Epithelial cell of esophagus (primary cell): ENCODE measurements at regions not wholly inside any gene's neighbourhood (a gene's known extent, or its start where the extent isn't known, plus 50 kb on each side); places are given as distances from the start of the nearest gene placed in this dataset.

Source experiments
- DNase-seq: peaks from one replicate; pipeline ENCODE4 v3.0.0; 2010; ENCODE audit warnings: low read depth
- H3K4me3 ChIP-seq: 2 replicates; pipeline ENCODE4 v1.5.1; 2011; ENCODE audit warnings: mild to moderate bottlenecking, low read length, control low read depth
- TF ChIP-seq, protein P1 (sequence below): IDR thresholded peaks from 2 replicates; pipeline ENCODE4 v1.5.1; 2011; ENCODE audit warnings: low read depth, mild to moderate bottlenecking, low read length, control low read depth, inconsistent platforms; ENCODE audit not compliant: insufficient read depth; ENCODE audit errors: missing control alignments

DNA sequence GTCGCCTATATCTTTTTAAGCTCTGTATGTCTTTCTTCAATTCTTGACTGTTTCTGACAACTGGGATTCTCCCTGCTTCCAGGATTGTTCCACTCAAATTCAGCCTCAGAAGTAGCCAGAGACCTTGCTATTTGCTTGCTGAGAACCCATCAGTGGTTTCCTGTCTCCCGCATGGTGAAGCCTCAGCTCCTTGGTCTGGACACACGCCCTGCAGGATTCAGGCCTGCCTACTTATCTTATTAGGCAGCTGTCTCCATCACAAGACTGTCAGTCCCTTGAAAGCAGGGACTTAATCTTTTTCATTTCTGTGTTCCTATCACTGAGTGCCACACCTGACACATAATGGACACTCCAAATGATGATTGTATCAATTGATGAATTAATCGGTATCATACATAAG, 175.3 kb downstream of the PLPP3 start:
- TF ChIP-seq, protein P1, sequence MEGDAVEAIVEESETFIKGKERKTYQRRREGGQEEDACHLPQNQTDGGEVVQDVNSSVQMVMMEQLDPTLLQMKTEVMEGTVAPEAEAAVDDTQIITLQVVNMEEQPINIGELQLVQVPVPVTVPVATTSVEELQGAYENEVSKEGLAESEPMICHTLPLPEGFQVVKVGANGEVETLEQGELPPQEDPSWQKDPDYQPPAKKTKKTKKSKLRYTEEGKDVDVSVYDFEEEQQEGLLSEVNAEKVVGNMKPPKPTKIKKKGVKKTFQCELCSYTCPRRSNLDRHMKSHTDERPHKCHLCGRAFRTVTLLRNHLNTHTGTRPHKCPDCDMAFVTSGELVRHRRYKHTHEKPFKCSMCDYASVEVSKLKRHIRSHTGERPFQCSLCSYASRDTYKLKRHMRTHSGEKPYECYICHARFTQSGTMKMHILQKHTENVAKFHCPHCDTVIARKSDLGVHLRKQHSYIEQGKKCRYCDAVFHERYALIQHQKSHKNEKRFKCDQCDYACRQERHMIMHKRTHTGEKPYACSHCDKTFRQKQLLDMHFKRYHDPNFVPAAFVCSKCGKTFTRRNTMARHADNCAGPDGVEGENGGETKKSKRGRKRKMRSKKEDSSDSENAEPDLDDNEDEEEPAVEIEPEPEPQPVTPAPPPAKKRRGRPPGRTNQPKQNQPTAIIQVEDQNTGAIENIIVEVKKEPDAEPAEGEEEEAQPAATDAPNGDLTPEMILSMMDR, result no peak

DNA sequence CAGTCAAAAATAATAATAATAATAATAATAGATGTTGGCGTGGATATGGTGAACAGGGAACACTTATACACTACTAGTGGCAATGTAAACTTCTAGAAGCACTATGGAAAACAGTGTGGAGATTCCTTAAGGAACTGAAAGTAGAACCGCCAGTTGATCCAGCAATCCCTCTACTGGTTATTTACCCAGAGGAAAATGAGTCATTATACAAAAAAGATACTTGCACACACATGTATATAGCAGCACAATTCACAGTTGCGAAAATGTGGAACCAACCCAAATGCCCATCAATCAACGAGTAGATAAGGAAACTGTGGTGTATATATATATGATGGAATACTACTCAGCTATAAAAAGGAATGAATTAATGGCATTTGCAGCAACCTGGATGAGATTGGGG, 176.0 kb downstream of the PLPP3 start:
- H3K4me3 ChIP-seq, result no peak overlapping the region
- TF ChIP-seq, protein P1, result no peak
- DNase-seq, result peak; percentile 87

More for the DNA sequence above, 175.3 kb downstream of the PLPP3 start:
- DNase-seq, result no peak
- H3K4me3 ChIP-seq, result no peak overlapping the region

DNA sequence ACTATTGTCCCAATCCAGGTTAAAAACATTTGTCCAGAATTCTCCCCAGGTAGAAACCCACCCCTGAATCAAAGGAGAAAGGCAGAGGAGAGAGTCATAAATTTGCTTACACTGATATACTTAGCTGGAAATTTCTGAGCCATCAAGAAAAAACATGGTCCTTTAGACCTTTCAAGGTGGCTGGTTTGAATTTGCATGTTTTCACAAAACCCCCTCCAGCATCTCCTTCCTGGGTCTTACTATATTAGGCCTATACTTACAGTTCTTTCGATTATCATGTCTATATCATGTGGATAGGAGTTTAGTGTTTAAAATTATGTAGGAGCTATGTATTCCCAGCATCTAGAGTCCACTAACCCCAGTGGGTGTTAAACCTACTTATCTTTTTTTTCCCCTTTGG, 178.2 kb downstream of the PLPP3 start:
- TF ChIP-seq, protein P1, result no peak
- no peak for DNase-seq
- no peak overlapping the region for H3K4me3 ChIP-seq

DNA sequence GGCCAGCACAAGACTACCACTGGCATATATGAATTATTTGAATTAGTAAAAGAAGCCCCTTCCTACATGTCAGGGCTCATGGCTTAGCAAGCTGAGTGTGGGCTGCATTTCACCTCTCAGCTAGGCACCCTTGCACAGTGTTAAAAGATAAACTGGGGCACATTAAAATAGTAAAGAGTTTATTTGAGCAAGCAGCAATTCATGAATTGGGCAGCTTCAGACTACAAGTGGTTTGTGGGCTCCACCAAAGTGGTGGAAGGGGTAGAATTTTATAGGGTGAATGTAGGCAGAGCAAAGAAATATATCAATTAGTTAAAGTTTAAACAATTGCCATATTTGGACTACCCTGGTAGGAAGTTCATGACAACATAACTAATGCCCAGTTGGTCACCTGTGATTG, 178.8 kb downstream of the PLPP3 start:
- TF ChIP-seq, protein P1, result no peak
- H3K4me3 ChIP-seq, result no peak overlapping the region
- DNase-seq, result no peak

DNA sequence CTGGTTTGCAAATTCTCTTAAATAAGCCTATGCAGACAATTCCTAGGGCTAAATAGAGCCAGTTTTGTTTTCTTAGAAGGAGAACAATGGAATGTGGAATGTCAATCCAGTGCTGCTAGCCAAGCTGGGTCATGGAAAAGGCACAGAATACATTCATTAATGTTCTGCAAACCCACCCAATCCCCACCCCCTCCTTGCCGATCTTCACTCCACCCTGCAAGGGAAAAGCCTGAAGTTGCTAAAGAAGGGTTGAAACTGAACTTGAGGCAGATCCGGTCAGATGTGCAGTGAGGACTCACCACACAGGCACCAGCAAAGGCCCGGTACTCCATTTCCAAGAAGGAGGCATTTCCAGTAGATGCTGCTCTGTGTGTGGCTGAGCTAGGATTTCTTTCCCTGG, 179.6 kb downstream of the PLPP3 start:
- no peak overlapping the region for H3K4me3 ChIP-seq
- DNase-seq, result no peak
- TF ChIP-seq, protein P1, result no peak

DNA sequence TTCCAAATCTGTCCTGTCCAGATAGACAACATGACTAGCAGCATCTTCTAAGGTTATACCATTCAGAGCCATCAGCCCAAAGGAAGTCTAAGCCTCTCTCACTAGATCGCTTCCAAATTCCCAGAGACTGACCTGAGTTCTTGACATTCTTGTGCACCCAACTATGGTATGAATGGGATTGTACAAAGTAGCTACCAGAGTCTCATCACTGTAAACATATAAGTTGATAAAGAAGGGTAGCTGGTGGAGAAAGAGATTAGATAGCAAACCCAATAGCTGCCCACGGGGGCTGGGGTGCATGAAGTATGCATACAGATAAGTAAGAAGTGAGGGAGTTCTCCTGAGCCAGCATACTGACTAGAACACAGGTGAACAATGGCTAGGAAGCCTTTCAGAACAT, 180.0 kb downstream of the PLPP3 start:
- no peak for DNase-seq
- TF ChIP-seq, protein P1, result no peak
- no peak overlapping the region for H3K4me3 ChIP-seq

DNA sequence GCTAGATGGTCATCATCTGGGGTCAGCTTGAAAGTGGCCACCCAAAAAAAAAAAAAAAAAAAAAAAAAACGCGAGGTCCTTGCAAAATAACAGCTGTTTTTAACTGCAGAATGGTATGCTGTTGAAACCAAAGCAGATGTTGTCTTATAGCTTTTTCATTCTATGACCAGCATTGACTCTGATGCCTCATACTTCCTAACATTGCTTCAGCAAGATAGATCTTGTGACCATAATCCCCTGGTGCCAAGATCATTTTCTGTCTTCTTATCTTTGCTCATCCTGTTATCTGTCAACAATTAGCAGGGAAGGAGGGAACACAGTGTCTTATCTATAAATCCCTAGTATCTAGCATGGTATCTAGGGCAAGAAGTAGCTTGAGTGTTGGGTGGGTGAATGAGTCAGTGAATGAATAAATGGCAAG, 181.5 kb downstream of the PLPP3 start:
- TF ChIP-seq, protein P1, result no peak
- no peak overlapping the region for H3K4me3 ChIP-seq
- peak; percentile 41 for DNase-seq
